ENCODE measurements at regions not wholly inside any gene's neighbourhood (a gene's known extent, or its start where the extent isn't known, plus 50 kb on each side); places are given as distances from the start of the nearest gene placed in this dataset.

DNA sequence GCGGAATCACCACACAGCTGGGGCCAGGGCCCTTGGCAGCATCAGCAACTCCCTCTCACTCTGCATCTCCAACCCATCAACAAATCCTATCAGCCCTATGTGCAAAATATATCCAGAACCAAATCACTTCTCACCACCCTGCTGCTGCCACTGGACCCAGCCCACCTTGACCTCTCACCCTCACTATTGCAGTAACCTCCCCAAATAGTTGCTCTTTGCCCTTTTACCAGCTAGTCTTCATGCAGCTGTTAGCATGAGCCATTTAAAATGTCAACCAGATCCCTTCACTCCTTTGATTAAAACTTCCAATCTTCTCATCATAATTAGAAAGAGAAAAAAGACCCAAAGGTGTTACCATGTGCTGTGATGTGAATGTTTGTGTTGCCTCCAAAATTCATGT, 155.7 kb upstream of the IRF2BP2 start:
- no peak for TF ChIP-seq POLR2AphosphoS5 (IDR thresholded peaks at IDR 0.05)
- TF ChIP-seq, protein P1, sequence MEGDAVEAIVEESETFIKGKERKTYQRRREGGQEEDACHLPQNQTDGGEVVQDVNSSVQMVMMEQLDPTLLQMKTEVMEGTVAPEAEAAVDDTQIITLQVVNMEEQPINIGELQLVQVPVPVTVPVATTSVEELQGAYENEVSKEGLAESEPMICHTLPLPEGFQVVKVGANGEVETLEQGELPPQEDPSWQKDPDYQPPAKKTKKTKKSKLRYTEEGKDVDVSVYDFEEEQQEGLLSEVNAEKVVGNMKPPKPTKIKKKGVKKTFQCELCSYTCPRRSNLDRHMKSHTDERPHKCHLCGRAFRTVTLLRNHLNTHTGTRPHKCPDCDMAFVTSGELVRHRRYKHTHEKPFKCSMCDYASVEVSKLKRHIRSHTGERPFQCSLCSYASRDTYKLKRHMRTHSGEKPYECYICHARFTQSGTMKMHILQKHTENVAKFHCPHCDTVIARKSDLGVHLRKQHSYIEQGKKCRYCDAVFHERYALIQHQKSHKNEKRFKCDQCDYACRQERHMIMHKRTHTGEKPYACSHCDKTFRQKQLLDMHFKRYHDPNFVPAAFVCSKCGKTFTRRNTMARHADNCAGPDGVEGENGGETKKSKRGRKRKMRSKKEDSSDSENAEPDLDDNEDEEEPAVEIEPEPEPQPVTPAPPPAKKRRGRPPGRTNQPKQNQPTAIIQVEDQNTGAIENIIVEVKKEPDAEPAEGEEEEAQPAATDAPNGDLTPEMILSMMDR (IDR thresholded peaks at IDR 0.05), result no peak

All from breast epithelium (tissue), 3 donors.